ENCODE measurements at regions not wholly inside any gene's neighbourhood (a gene's known extent, or its start where the extent isn't known, plus 50 kb on each side); places are given as distances from the start of the nearest gene placed in this dataset.
"Not testable (repeated sequence)": the region's sequence is repeated elsewhere in the genome, so short reads cannot be mapped to it uniquely, and the experiment has no call there.

GRCh38 chrX:118261151-118261550, 84.8 kb upstream of the WDR44 start:
- no peak for DNase-seq

GRCh38 chrX:118271775-118272174, 74.1 kb upstream of the WDR44 start:
- DNase-seq: no peak

- DNase-seq: no peak
These were observed 73.7 kb upstream of the WDR44 start for GRCh38 chrX:118272242-118272641.

GRCh38 chrX:118286066-118286762, 59.7 kb upstream of the WDR44 start:
- no peak for DNase-seq

- not testable (repeated sequence) for DNase-seq
These were observed 50.1 kb upstream of the WDR44 start for GRCh38 chrX:118295818-118296217.

Data from stimulated activated CD4-positive, alpha-beta T cell treated with anti-CD3 and anti-CD28 coated beads, Interleukin-4, amount 100 ng/mL, for 1 hour (primary cell).